ENCODE measurements at regions not wholly inside any gene's neighbourhood (a gene's known extent, or its start where the extent isn't known, plus 50 kb on each side); places are given as distances from the start of the nearest gene placed in this dataset.

GRCh38 chrX:110558406-110558805 lies 199.8 kb downstream of the RTL9 start:
- Mint-ChIP-seq H3K4me3 (no peak overlapping the region), H3K27ac (no peak overlapping the region), H3K27me3 (ENCODE audit: insufficient read depth) (no peaks in the 10 kb centered on the region), H3K4me1 (ENCODE audit: low read depth) (no peaks in the 10 kb centered on the region), H3K36me3 (ENCODE audit: low read depth) (no peaks in the 10 kb centered on the region), H3K9me3 (no peaks in the 10 kb centered on the region)
- no peak for DNase-seq (ENCODE audit: low spot score)
- intact Hi-C loops (cut with micrococcal nuclease): no loop called here

GRCh38 chrX:110561034-110561433 lies 202.4 kb downstream of the RTL9 start:
- no peaks in the 10 kb centered on the region for H3K36me3 Mint-ChIP-seq (ENCODE audit: low read depth)
- H3K27me3 Mint-ChIP-seq (ENCODE audit: insufficient read depth): no peaks in the 10 kb centered on the region
- H3K4me1 Mint-ChIP-seq (ENCODE audit: low read depth): no peaks in the 10 kb centered on the region
- no peak for DNase-seq (ENCODE audit: low spot score)
- intact Hi-C loops (cut with micrococcal nuclease): no loop called here
- H3K4me3 Mint-ChIP-seq: no peak overlapping the region
- no peak overlapping the region for H3K27ac Mint-ChIP-seq
- H3K9me3 Mint-ChIP-seq: no peaks in the 10 kb centered on the region

GRCh38 chrX:110563282-110563681 lies 204.6 kb downstream of the RTL9 start:
- Mint-ChIP-seq H3K4me3 (no peak overlapping the region), H3K27ac (no peak overlapping the region), H3K9me3 (no peaks in the 10 kb centered on the region), H3K36me3 (ENCODE audit: low read depth) (no peaks in the 10 kb centered on the region), H3K27me3 (ENCODE audit: insufficient read depth) (no peaks in the 10 kb centered on the region), H3K4me1 (ENCODE audit: low read depth) (no peaks in the 10 kb centered on the region)
- intact Hi-C loops (cut with micrococcal nuclease): no loop called here
- no peak for DNase-seq (ENCODE audit: low spot score)

- intact Hi-C loops (cut with micrococcal nuclease): no loop called here
- Mint-ChIP-seq H3K9me3 (no peaks in the 10 kb centered on the region), H3K4me1 (ENCODE audit: low read depth) (no peaks in the 10 kb centered on the region), H3K27me3 (ENCODE audit: insufficient read depth) (no peaks in the 10 kb centered on the region), H3K27ac (no peak overlapping the region), H3K36me3 (ENCODE audit: low read depth) (no peaks in the 10 kb centered on the region), H3K4me3 (no peak overlapping the region)
- DNase-seq (ENCODE audit: low spot score): no peak
Measured at GRCh38 chrX:110568441-110568840, 209.8 kb downstream of the RTL9 start.

DNA sequence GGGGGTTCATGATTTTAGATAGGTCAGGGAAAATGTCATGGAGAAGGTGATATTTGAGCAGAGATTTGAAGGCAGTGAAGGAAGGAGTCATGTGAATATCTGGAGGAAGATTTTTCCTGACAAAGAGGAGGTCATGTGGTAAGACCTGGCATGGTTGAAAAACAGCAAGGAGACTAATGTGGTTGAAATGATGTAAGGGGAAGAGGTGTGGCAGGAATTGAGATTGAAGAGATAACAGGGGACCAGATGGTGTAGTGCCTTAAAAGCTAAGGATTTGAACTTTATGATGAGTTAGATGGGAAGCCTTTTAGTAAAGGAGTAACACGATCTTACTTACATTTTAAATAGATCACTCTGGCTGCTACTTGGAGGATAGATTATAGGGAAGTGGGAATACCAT lies 210.9 kb downstream of the RTL9 start:
- Mint-ChIP-seq H3K27me3 (ENCODE audit: insufficient read depth) (no peaks in the 10 kb centered on the region), H3K27ac (no peak overlapping the region), H3K36me3 (ENCODE audit: low read depth) (no peaks in the 10 kb centered on the region), H3K4me3 (no peak overlapping the region), H3K9me3 (no peaks in the 10 kb centered on the region), H3K4me1 (ENCODE audit: low read depth) (no peaks in the 10 kb centered on the region)
- intact Hi-C loops (cut with micrococcal nuclease): no loop called here
- DNase-seq (ENCODE audit: low spot score): no peak

DNA sequence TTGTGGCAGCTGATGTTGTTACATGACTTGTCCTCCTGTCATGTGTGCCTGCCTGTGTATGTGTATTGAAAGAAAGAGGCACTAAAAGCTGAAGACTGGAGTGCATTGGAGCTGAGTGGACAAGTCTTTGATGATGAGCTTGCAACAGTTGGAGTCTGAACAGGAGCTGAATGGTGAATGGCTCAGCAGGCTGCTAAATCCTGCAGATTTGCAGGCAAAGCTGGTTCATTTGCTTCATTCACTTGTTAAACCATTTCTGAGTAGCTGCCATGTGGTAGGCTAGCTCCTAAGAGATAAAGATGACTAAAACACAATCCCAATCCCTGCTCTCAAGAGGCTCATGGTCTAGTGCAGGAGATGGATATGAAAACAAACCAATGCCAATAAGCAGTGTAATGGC lies 217.3 kb downstream of the CHRDL1 start:
- H3K4me3 Mint-ChIP-seq: no peak overlapping the region
- no peaks in the 10 kb centered on the region for H3K4me1 Mint-ChIP-seq (ENCODE audit: low read depth)
- H3K9me3 Mint-ChIP-seq: no peaks in the 10 kb centered on the region
- intact Hi-C loops (cut with micrococcal nuclease): no loop called here
- no peaks in the 10 kb centered on the region for H3K36me3 Mint-ChIP-seq (ENCODE audit: low read depth)
- no peaks in the 10 kb centered on the region for H3K27me3 Mint-ChIP-seq (ENCODE audit: insufficient read depth)
- no peak for DNase-seq (ENCODE audit: low spot score)
- H3K27ac Mint-ChIP-seq: no peak overlapping the region

DNA sequence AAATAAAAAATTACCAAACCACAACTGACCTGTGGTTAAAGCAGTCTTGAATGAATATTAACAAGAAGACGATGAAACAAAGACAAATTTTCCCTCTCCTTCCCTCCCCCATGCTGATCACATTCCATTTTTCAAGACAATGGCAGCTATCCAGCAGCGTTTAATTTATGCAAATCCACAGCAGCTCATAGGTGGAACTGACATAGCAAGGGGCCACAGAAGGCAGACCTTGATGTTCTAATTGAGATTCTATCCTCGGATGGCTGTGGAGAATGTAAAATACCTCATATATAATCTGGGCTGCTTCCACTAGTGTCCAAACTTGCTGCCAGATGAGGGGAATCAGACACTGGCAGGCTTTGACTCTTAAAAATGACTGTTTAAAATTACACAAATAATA lies 211.5 kb downstream of the CHRDL1 start:
- Mint-ChIP-seq H3K4me1 (ENCODE audit: low read depth) (no peaks in the 10 kb centered on the region), H3K27ac (no peak overlapping the region), H3K27me3 (ENCODE audit: insufficient read depth) (no peaks in the 10 kb centered on the region), H3K36me3 (ENCODE audit: low read depth) (no peaks in the 10 kb centered on the region), H3K9me3 (no peaks in the 10 kb centered on the region), H3K4me3 (no peak overlapping the region)
- intact Hi-C loops (cut with micrococcal nuclease): no loop called here
- DNase-seq (ENCODE audit: low spot score): no peak

DNA sequence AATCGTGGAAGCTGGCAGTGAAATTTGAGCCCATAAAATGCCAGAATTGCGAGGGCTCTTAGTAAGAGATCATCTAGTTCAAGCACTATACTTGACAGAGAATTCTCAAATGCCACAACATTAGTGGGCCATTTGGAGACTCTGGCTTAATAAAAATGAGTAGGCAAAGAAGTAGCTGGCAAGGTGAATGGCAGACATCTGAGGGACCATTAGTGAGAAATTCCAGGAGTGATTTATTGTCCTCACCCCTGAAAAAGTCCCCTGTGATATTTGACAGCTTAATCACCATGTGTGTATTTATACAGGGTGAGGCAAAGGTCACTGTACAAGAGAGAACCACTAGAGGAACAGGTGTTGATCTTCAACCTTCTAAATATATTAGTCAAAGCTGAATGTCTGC lies 207.5 kb downstream of the CHRDL1 start:
- no peaks in the 10 kb centered on the region for H3K27me3 Mint-ChIP-seq (ENCODE audit: insufficient read depth)
- H3K9me3 Mint-ChIP-seq: no peaks in the 10 kb centered on the region
- no peaks in the 10 kb centered on the region for H3K4me1 Mint-ChIP-seq (ENCODE audit: low read depth)
- H3K27ac Mint-ChIP-seq: no peak overlapping the region
- H3K36me3 Mint-ChIP-seq (ENCODE audit: low read depth): no peaks in the 10 kb centered on the region
- intact Hi-C loops (cut with micrococcal nuclease): no loop called here
- no peak for DNase-seq (ENCODE audit: low spot score)
- no peak overlapping the region for H3K4me3 Mint-ChIP-seq

DNA sequence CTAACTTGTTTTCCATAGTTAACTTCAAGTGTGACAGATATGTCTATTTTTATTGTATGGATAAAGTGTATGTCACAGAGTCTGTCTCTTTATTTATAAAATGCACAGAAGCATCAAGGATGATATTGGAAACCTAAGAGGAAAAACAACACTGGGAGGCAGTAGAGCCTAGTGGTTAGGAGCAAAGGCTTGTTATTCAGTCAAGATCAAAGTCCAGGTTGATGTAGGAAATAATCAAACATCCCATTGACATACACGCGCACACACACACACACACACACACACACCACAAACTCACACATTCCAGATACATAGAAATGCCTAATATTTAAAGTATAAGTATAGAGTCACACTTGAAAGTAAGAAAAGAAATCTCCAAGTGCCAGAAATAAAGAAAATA lies 206.8 kb downstream of the CHRDL1 start:
- no peak for DNase-seq (ENCODE audit: low spot score)
- Mint-ChIP-seq H3K36me3 (ENCODE audit: low read depth) (no peaks in the 10 kb centered on the region), H3K27me3 (ENCODE audit: insufficient read depth) (no peaks in the 10 kb centered on the region), H3K27ac (no peak overlapping the region), H3K9me3 (no peaks in the 10 kb centered on the region), H3K4me1 (ENCODE audit: low read depth) (no peaks in the 10 kb centered on the region), H3K4me3 (no peak overlapping the region)
- intact Hi-C loops (cut with micrococcal nuclease): no loop called here

DNA sequence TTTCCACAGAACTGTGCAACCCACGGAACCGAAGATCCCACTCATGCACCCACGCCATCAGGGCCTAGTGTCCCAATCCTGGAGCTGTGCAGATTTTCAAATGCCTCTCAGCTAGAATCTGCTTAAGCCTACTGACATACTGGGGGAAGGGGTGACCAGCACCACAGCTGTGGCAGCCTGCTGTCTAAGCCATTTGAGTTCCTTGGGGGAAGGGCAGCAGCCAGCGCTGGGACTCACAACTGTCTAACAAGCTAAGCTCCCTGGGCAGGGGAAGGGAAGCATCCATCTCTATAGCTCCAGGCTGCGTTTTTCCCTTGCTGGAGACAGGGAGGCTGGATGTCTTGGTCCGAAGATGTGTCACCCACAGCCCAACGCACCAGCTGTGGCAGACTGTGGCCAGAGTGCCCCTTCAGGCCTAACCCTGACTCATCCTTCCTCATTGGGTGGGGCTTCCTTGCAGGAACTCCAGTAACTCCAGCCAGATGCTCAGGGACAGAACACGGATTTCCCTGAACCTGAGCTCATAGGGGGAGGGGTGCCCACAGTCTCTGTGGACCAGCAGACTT lies 194.8 kb downstream of the CHRDL1 start:
- no peaks in the 10 kb centered on the region for H3K27me3 Mint-ChIP-seq (ENCODE audit: insufficient read depth)
- no peak for DNase-seq (ENCODE audit: low spot score)
- intact Hi-C loops (cut with micrococcal nuclease): no loop called here
- no peak overlapping the region for H3K27ac Mint-ChIP-seq
- H3K4me1 Mint-ChIP-seq (ENCODE audit: low read depth): no peaks in the 10 kb centered on the region
- H3K9me3 Mint-ChIP-seq: peaks cover 4% of the 10 kb centered on the region
- no peak overlapping the region for H3K4me3 Mint-ChIP-seq
- no peaks in the 10 kb centered on the region for H3K36me3 Mint-ChIP-seq (ENCODE audit: low read depth)

GRCh38 chrX:110614596-110614995 lies 181.0 kb downstream of the CHRDL1 start:
- Mint-ChIP-seq H3K27ac (no peak overlapping the region), H3K36me3 (ENCODE audit: low read depth) (no peaks in the 10 kb centered on the region), H3K9me3 (no peaks in the 10 kb centered on the region), H3K27me3 (ENCODE audit: insufficient read depth) (no peaks in the 10 kb centered on the region), H3K4me3 (no peak overlapping the region), H3K4me1 (ENCODE audit: low read depth) (no peaks in the 10 kb centered on the region)
- intact Hi-C loops (cut with micrococcal nuclease): no loop called here
- no peak for DNase-seq (ENCODE audit: low spot score)
